H9 (cell line): ENCODE measurements at regions not wholly inside any gene's neighbourhood (a gene's known extent, or its start where the extent isn't known, plus 50 kb on each side); places are given as distances from the start of the nearest gene placed in this dataset.

Experiments used
- DNase-seq: peaks from one replicate; pipeline ENCODE4 v3.0.0-alpha.2; 2017
- H2AFZ ChIP-seq: one replicate; pipeline ENCODE4 v1.6.1; 2013; ENCODE audit warnings: mild to moderate bottlenecking, low read length, control low read depth, moderate library complexity
- H2AK5ac ChIP-seq: 2 replicates; pipeline ENCODE4 v1.6.1; 2013; ENCODE audit warnings: low read length, control low read depth, mixed read lengths; ENCODE audit not compliant: insufficient read length
- H2BK120ac ChIP-seq: one replicate; pipeline ENCODE4 v1.6.1; 2013; ENCODE audit warnings: low read depth, mild to moderate bottlenecking, low read length, control low read depth, inconsistent platforms; ENCODE audit not compliant: poor library complexity, severe bottlenecking
- H2BK12ac ChIP-seq: 2 replicates; pipeline ENCODE4 v1.6.1; 2013; ENCODE audit warnings: low read length, control low read depth, mixed read lengths, low read depth; ENCODE audit not compliant: insufficient read length
- H2BK15ac ChIP-seq: 2 replicates; pipeline ENCODE4 v1.6.1; 2013; ENCODE audit warnings: low read depth, low read length, control low read depth
- H2BK20ac ChIP-seq: one replicate; pipeline ENCODE4 v1.6.1; 2013; ENCODE audit warnings: low read depth, mild to moderate bottlenecking, low read length, control low read depth, inconsistent platforms; ENCODE audit not compliant: poor library complexity, severe bottlenecking
- H2BK5ac ChIP-seq: 2 replicates; pipeline ENCODE4 v1.6.1; 2013; ENCODE audit warnings: low read length, control low read depth, mixed read lengths; ENCODE audit not compliant: insufficient read length
- H3K14ac ChIP-seq: 2 replicates; pipeline ENCODE4 v1.6.1; 2013; ENCODE audit warnings: low read length, control low read depth; ENCODE audit not compliant: insufficient read depth
- H3K18ac ChIP-seq: 2 replicates; pipeline ENCODE4 v1.6.1; 2013; ENCODE audit warnings: low read depth, mild to moderate bottlenecking, mixed read lengths, low read length, control low read depth; ENCODE audit not compliant: insufficient read length
- H3K23ac ChIP-seq: 2 replicates; pipeline ENCODE4 v1.6.1; 2013; ENCODE audit warnings: low read length, control low read depth, mixed read lengths, low read depth; ENCODE audit not compliant: insufficient read length
- H3K23me2 ChIP-seq: 2 replicates; pipeline ENCODE4 v1.6.1; 2013; ENCODE audit warnings: low read depth, mild to moderate bottlenecking, mixed read lengths, low read length, control low read depth; ENCODE audit not compliant: insufficient read length, poor library complexity, severe bottlenecking
- H3K27ac ChIP-seq: 2 replicates; pipeline ENCODE4 v1.5.1; 2013; ENCODE audit warnings: low read length, control low read depth, mixed read lengths, low read depth; ENCODE audit not compliant: insufficient read length
- H3K27me3 ChIP-seq: 2 replicates; pipeline ENCODE4 v1.6.1; 2013; ENCODE audit warnings: low read length, control low read depth, inconsistent platforms; ENCODE audit not compliant: insufficient read depth
- H3K4ac ChIP-seq: 2 replicates; pipeline ENCODE4 v1.6.1; 2013; ENCODE audit warnings: low read depth, mild to moderate bottlenecking, control low read depth, inconsistent platforms, low read length, moderate library complexity
- H3K4me1 ChIP-seq: 2 replicates; pipeline ENCODE4 v1.6.1; 2013; ENCODE audit warnings: low read length, control low read depth, inconsistent platforms; ENCODE audit not compliant: insufficient read depth
- H3K4me2 ChIP-seq: 2 replicates; pipeline ENCODE4 v1.6.1; 2013; ENCODE audit warnings: low read length, control low read depth, mixed read lengths; ENCODE audit not compliant: insufficient read length, insufficient read depth
- H3K56ac ChIP-seq: 2 replicates; pipeline ENCODE4 v1.6.1; 2013; ENCODE audit warnings: low read depth, mild to moderate bottlenecking, mixed read lengths, low read length, control low read depth; ENCODE audit not compliant: insufficient read length
- H3K79me1 ChIP-seq: 2 replicates; pipeline ENCODE4 v1.6.1; 2013; ENCODE audit warnings: low read depth, mild to moderate bottlenecking, moderate library complexity, low read length, control low read depth, inconsistent platforms; ENCODE audit not compliant: insufficient read depth, poor library complexity, severe bottlenecking
- H3K79me2 ChIP-seq: 2 replicates; pipeline ENCODE4 v1.6.1; 2013; ENCODE audit warnings: low read length, control low read depth, inconsistent platforms; ENCODE audit not compliant: insufficient read depth
- H3K9ac ChIP-seq: 2 replicates; pipeline ENCODE4 v1.6.1; 2013; ENCODE audit warnings: low read length, control low read depth, mixed read lengths; ENCODE audit not compliant: insufficient read length; ENCODE audit errors: extremely low read depth
- H3K9me3 ChIP-seq: one replicate; pipeline ENCODE4 v1.6.1; 2013; ENCODE audit warnings: low read depth, low read length, inconsistent platforms; ENCODE audit not compliant: control insufficient read depth
- H3T11ph ChIP-seq: one replicate; pipeline ENCODE4 v1.6.1; 2013; ENCODE audit warnings: mild to moderate bottlenecking, low read length, control low read depth, inconsistent platforms
- H4K20me1 ChIP-seq: one replicate; pipeline ENCODE4 v1.6.1; 2013; ENCODE audit not compliant: control insufficient read depth, insufficient read length, insufficient read depth
- H4K5ac ChIP-seq: 2 replicates; pipeline ENCODE4 v1.6.1; 2013; ENCODE audit warnings: low read depth, mild to moderate bottlenecking, mixed read lengths, low read length, control low read depth; ENCODE audit not compliant: insufficient read length
- H4K8ac ChIP-seq: replicated peaks from 2 replicates; pipeline ENCODE4 v1.6.1; 2013; ENCODE audit warnings: low read length, control low read depth, mixed read lengths, low read depth; ENCODE audit not compliant: insufficient read length
- H4K91ac ChIP-seq: 2 replicates; pipeline ENCODE4 v1.6.1; 2013; ENCODE audit warnings: low read depth, mild to moderate bottlenecking, moderate library complexity, mixed read lengths, low read length, control low read depth; ENCODE audit not compliant: insufficient read length
- H3K27ac Mint-ChIP-seq, 3 experiments: 2 replicates in 2 of 3; 3 replicates in 1 of 3; pipeline ENCODE4 v1.8.0; 2020 to 2021; ENCODE audit warnings: mixed read lengths in 3 of 3, mild to moderate bottlenecking in 1 of 3, moderate library complexity in 1 of 3
- H3K27me3 Mint-ChIP-seq: 2 replicates; pipeline ENCODE4 v1.8.0; 2021; ENCODE audit warnings: low read depth, mild to moderate bottlenecking, moderate library complexity, mixed read lengths
- H3K36me3 Mint-ChIP-seq, 3 experiments: 2 replicates in 2 of 3; 3 replicates in 1 of 3; pipeline ENCODE4 v1.8.0; 2020 to 2021; ENCODE audit warnings: low read depth in 3 of 3, mixed read lengths in 3 of 3; ENCODE audit not compliant: insufficient read depth in 1 of 3
- H3K4me1 Mint-ChIP-seq, 2 experiments: 2 replicates each; pipeline ENCODE4 v1.8.0; 2020; ENCODE audit warnings: mixed read lengths in 2 of 2
- H3K4me3 Mint-ChIP-seq, 2 experiments: 2 replicates in 1 of 2; 3 replicates in 1 of 2; pipeline ENCODE4 v1.8.0; 2020 to 2021; ENCODE audit warnings: mild to moderate bottlenecking in 2 of 2, mixed read lengths in 2 of 2, moderate library complexity in 1 of 2
- H3K9me3 Mint-ChIP-seq, 2 experiments: 2 replicates in 1 of 2; 3 replicates in 1 of 2; pipeline ENCODE4 v1.8.0; 2020; ENCODE audit warnings: mild to moderate bottlenecking in 2 of 2, mixed read lengths in 2 of 2, moderate library complexity in 1 of 2
- WGBS: extraction: QIAGEN DNeasy Blood & Tissue Kit; methylation state at CpG from one replicate; pipeline ENCODE4 v1.1.7; 2013; ENCODE audit warnings: missing lambda C conversion rate, low lambda C conversion rate, mixed read lengths; ENCODE audit not compliant: insufficient read length; ENCODE audit errors: extremely low coverage; 5-methylcytosine and 5-hydroxymethylcytosine counted together
- TF ChIP-seq, protein P1 (sequence below): fragments of 200-600 bp; sonication (generic); conservative IDR thresholded peaks from 3 replicates; pipeline ENCODE4 v1.8.0; 2021; ENCODE audit warnings: antibody characterized with exemption, mild to moderate bottlenecking

DNA sequence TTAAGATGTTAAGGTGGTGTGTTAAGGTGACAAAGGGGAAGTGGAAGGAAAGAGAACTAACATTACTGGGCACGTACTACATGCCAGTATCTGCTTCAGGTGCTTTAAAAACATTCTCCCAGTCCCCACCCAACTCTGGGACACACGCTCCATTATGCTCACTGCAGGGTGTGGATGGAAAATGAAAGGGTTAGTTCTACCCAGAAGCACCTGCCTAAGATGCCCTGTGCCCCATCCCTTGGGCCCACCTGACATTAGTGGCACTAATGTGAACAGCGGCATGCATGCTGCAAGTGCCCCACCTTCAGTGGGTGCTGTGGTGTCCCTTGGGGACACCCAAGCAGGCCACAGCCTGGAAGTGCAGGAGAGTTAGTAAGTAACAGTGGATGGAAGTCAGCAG lies 82.9 kb upstream of the CXADR start:
- H2AFZ ChIP-seq, result no peak overlapping the region
- no peak overlapping the region for H3K27ac ChIP-seq
- no peak overlapping the region for H3K4ac ChIP-seq
- no peak overlapping the region for H3K56ac ChIP-seq
- H3K14ac ChIP-seq, result no peak overlapping the region
- H3K27me3 Mint-ChIP-seq, result peaks cover 3% of the 10 kb centered on the region; the same call in 1 of the 2 replicates
- no peaks in the 10 kb centered on the region for H3K4me1 ChIP-seq
- H4K8ac ChIP-seq, result no peak overlapping the region
- no peaks in the 10 kb centered on the region for H4K20me1 ChIP-seq
- no peaks in the 10 kb centered on the region for H3K79me1 ChIP-seq
- H2BK12ac ChIP-seq, result no peak overlapping the region
- no peak overlapping the region for H2BK15ac ChIP-seq
- H3K79me2 ChIP-seq, result no peaks in the 10 kb centered on the region
- DNase-seq, result no peak
- no peak overlapping the region for H2BK20ac ChIP-seq
- no peak overlapping the region for H3K4me2 ChIP-seq
- H3K9me3 Mint-ChIP-seq, result peaks cover 9 to 10% of the 10 kb centered on the region in 2 experiments; a peak in 4 of 5 replicates
- no peaks in the 10 kb centered on the region for H3K9me3 ChIP-seq
- no peaks in the 10 kb centered on the region for H3K27me3 ChIP-seq
- H3K9ac ChIP-seq, result no peak overlapping the region
- TF ChIP-seq, protein P1, sequence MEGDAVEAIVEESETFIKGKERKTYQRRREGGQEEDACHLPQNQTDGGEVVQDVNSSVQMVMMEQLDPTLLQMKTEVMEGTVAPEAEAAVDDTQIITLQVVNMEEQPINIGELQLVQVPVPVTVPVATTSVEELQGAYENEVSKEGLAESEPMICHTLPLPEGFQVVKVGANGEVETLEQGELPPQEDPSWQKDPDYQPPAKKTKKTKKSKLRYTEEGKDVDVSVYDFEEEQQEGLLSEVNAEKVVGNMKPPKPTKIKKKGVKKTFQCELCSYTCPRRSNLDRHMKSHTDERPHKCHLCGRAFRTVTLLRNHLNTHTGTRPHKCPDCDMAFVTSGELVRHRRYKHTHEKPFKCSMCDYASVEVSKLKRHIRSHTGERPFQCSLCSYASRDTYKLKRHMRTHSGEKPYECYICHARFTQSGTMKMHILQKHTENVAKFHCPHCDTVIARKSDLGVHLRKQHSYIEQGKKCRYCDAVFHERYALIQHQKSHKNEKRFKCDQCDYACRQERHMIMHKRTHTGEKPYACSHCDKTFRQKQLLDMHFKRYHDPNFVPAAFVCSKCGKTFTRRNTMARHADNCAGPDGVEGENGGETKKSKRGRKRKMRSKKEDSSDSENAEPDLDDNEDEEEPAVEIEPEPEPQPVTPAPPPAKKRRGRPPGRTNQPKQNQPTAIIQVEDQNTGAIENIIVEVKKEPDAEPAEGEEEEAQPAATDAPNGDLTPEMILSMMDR, result no peak
- H3K23me2 ChIP-seq, result no peaks in the 10 kb centered on the region
- peaks cover 11 to 16% of the 10 kb centered on the region in 2 experiments for H3K4me1 Mint-ChIP-seq
- H3T11ph ChIP-seq, result no peak overlapping the region
- no peak overlapping the region for H2AK5ac ChIP-seq
- no peak overlapping the region for H2BK5ac ChIP-seq
- no CpG with 5 or more reads among the region's 3 CpGs for WGBS
- H3K27ac Mint-ChIP-seq, result peak overlapping the region in 1 of 3 experiments; percentile 66; a peak in 1 of 7 replicates
- H3K23ac ChIP-seq, result no peak overlapping the region
- H3K18ac ChIP-seq, result no peak overlapping the region
- H2BK120ac ChIP-seq, result no peak overlapping the region
- H4K91ac ChIP-seq, result no peak overlapping the region
- no peak overlapping the region for H4K5ac ChIP-seq
- peaks cover 0 to 5% (median 2%) of the 10 kb centered on the region in 3 experiments; a peak in 2 of 7 replicates for H3K36me3 Mint-ChIP-seq
- H3K4me3 Mint-ChIP-seq, result no peak overlapping the region
